DMS153 (cell line): ENCODE measurements at regions not wholly inside any gene's neighbourhood (a gene's known extent, or its start where the extent isn't known, plus 50 kb on each side); places are given as distances from the start of the nearest gene placed in this dataset.

Experiments used
- DNase-seq: peaks from one replicate; lab custom pipeline; 2025; lab: John Stamatoyannopoulos, UW

- no peak for DNase-seq
These were observed 402.4 kb upstream of the ZP4 start for GRCh38 chr1:238293075-238293474.

GRCh38 chr1:238281418-238281817, 390.7 kb upstream of the ZP4 start:
- no peak for DNase-seq

GRCh38 chr1:238279694-238280380, 389.1 kb upstream of the ZP4 start:
- DNase-seq, result no peak

GRCh38 chr1:238272145-238272544, 381.4 kb upstream of the ZP4 start:
- DNase-seq, result no peak

- no peak for DNase-seq
These were observed 375.1 kb upstream of the ZP4 start for GRCh38 chr1:238265866-238266265.

- DNase-seq, result no peak
These were observed 374.2 kb upstream of the ZP4 start for GRCh38 chr1:238264951-238265350.

GRCh38 chr1:238258510-238258909, 367.8 kb upstream of the ZP4 start:
- no peak for DNase-seq

GRCh38 chr1:238257018-238257621, 366.4 kb upstream of the ZP4 start:
- no peak for DNase-seq

- DNase-seq, result no peak
These were observed 364.2 kb upstream of the ZP4 start for GRCh38 chr1:238254935-238255334.

- DNase-seq, result peak; percentile 1
These were observed 361.5 kb upstream of the ZP4 start for GRCh38 chr1:238252033-238252802.

GRCh38 chr1:238248356-238248755, 357.6 kb upstream of the ZP4 start:
- no peak for DNase-seq

- no peak for DNase-seq
These were observed 351.5 kb upstream of the ZP4 start for GRCh38 chr1:238242181-238242580.

GRCh38 chr1:238241607-238242006, 350.9 kb upstream of the ZP4 start:
- no peak for DNase-seq

- DNase-seq, result no peak
These were observed 348.6 kb upstream of the ZP4 start for GRCh38 chr1:238239343-238239742.

- no peak for DNase-seq
These were observed 343.2 kb upstream of the ZP4 start for GRCh38 chr1:238233966-238234365.

- DNase-seq, result no peak
These were observed 341.5 kb upstream of the ZP4 start for GRCh38 chr1:238232084-238232710.

GRCh38 chr1:238226810-238227209, 336.1 kb upstream of the ZP4 start:
- DNase-seq, result no peak

GRCh38 chr1:238223076-238223640, 332.4 kb upstream of the ZP4 start:
- DNase-seq, result no peak

- no peak for DNase-seq
These were observed 331.0 kb upstream of the ZP4 start for GRCh38 chr1:238221738-238222137.

- no peak for DNase-seq
These were observed 323.7 kb upstream of the ZP4 start for GRCh38 chr1:238214449-238214848.

GRCh38 chr1:238205045-238205662, 314.4 kb upstream of the ZP4 start:
- DNase-seq, result peak; percentile 18

- no peak for DNase-seq
These were observed 311.3 kb upstream of the ZP4 start for GRCh38 chr1:238201992-238202391.
